ENCODE measurements at regions not wholly inside any gene's neighbourhood (a gene's known extent, or its start where the extent isn't known, plus 50 kb on each side); places are given as distances from the start of the nearest gene placed in this dataset.
"Not testable (repeated sequence)": the region's sequence is repeated elsewhere in the genome, so short reads cannot be mapped to it uniquely, and the experiment has no call there.

DNA sequence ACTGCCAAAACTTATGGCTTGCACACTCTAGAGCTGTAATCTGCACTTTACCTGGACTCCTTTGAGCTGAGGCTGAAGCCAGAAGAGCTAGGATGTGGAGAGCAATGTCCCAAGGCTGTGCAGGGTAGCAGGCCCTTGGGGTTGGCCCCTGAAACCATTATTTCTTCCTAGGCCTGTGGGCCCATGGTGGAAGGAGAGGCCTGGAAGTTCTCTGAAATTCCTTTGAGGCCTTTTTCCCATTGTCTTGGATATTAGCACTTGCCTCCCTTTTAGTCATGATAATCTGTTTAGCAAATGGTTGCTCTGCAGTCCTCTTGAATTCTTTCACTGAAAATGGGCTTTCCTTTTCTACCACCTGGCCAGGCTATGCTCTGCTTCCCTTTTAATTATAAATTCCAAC is 102.0 kb upstream of the SGO1 start:
- Mint-ChIP-seq H3K9me3 (ENCODE audit: unreplicated experiment) (peaks cover 20% of the 10 kb centered on the region), H3K4me1 (ENCODE audit: unreplicated experiment) (no peaks in the 10 kb centered on the region), H3K4me3 (ENCODE audit: unreplicated experiment) (no peak overlapping the region), H3K27ac (ENCODE audit: unreplicated experiment) (no peak overlapping the region), H3K36me3 (ENCODE audit: unreplicated experiment) (no peaks in the 10 kb centered on the region), H3K27me3 (ENCODE audit: unreplicated experiment) (no peaks in the 10 kb centered on the region)
- TF ChIP-seq, protein P1, sequence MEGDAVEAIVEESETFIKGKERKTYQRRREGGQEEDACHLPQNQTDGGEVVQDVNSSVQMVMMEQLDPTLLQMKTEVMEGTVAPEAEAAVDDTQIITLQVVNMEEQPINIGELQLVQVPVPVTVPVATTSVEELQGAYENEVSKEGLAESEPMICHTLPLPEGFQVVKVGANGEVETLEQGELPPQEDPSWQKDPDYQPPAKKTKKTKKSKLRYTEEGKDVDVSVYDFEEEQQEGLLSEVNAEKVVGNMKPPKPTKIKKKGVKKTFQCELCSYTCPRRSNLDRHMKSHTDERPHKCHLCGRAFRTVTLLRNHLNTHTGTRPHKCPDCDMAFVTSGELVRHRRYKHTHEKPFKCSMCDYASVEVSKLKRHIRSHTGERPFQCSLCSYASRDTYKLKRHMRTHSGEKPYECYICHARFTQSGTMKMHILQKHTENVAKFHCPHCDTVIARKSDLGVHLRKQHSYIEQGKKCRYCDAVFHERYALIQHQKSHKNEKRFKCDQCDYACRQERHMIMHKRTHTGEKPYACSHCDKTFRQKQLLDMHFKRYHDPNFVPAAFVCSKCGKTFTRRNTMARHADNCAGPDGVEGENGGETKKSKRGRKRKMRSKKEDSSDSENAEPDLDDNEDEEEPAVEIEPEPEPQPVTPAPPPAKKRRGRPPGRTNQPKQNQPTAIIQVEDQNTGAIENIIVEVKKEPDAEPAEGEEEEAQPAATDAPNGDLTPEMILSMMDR (IDR thresholded peaks at IDR 0.05): no peak
- no peak for DNase-seq (ENCODE audit: extremely low spot score, unreplicated experiment)

DNA sequence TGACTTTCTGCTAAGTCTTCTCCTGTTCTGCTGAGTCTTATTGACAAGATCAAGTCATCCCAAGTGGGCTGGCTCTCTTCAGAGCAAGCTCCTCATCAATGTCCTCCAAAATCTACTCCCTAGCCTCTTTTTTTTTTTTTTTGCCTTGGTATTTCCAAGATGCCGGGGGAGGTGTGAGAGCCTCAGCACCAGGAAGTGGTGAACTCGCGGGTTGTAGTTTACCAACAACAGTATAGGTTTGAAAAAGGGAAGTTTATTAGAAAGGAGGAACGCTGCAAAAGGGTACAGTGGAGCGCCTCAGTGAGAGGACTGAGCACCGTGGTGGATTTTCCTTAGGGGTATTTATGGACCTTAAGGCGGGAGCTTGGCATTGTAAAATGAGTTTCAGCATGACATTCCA is 94.3 kb upstream of the SGO1 start:
- no peak for DNase-seq (ENCODE audit: extremely low spot score, unreplicated experiment)
- Mint-ChIP-seq H3K9me3 (ENCODE audit: unreplicated experiment) (peaks cover 15% of the 10 kb centered on the region), H3K27me3 (ENCODE audit: unreplicated experiment) (peaks cover 2% of the 10 kb centered on the region), H3K4me1 (ENCODE audit: unreplicated experiment) (no peaks in the 10 kb centered on the region), H3K27ac (ENCODE audit: unreplicated experiment) (no peak overlapping the region), H3K36me3 (ENCODE audit: unreplicated experiment) (no peaks in the 10 kb centered on the region), H3K4me3 (ENCODE audit: unreplicated experiment) (no peak overlapping the region)
- TF ChIP-seq, protein P1 (IDR thresholded peaks at IDR 0.05): no peak

DNA sequence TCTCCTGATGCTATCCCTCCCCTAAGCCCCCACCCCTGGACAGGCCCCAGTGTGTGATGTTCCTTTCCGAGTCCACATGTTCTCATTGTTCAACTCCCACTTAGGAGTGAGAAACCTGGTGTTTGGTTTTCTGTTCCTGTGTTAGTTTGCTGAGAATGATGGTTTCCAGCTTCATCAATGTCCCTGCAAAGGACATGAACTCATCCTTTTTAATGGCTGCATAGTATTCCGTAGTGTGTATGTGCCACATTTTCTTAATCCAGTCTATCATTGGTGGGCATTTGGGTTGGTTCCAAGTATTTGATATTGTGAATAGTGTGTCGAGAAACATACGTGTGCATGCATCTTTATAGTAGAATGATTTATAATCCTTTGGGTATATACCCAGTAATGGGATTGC is 80.0 kb upstream of the SGO1 start:
- not testable (repeated sequence) for H3K4me3 Mint-ChIP-seq (ENCODE audit: unreplicated experiment); H3K27ac Mint-ChIP-seq (ENCODE audit: unreplicated experiment); H3K27me3 Mint-ChIP-seq (ENCODE audit: unreplicated experiment); H3K36me3 Mint-ChIP-seq (ENCODE audit: unreplicated experiment); H3K4me1 Mint-ChIP-seq (ENCODE audit: unreplicated experiment); DNase-seq (ENCODE audit: extremely low spot score, unreplicated experiment)
- peaks cover 20% of the 10 kb centered on the region for H3K9me3 Mint-ChIP-seq (ENCODE audit: unreplicated experiment)

DNA sequence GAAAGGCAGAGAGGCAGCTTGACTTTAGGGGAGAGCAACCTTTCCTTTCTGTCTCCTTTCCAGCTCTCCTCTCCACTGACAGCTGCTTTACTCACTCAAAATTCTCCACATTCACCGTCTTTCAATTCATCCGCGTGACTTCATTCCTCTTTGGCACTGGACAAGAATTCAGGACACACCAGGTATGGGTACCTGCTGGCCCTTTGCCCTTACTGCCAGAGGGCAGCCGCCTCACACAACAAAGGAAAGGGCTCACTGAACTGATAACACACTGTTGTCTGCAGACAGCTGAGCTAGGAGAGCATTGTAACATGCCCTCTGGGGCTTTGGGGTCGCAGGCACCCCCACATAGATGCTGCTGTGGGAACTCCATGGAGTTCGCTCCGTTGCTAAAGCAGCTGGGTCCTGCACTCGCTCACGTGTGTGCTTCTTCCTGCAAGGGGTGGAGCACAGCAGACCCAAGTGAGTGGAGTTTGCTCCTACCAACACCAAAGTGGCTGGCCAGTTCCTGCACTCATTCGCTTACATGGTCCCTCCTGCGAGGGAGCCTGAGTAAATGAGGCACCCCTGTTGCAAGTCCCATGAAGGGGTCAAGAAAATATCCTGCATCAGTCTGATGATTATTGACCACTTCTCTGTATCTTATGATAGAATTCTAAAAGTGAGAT is 79.0 kb upstream of the SGO1 start:
- TF ChIP-seq, protein P1 (IDR thresholded peaks at IDR 0.05): no peak
- H3K4me1 Mint-ChIP-seq (ENCODE audit: unreplicated experiment): no peaks in the 10 kb centered on the region
- peaks cover 20% of the 10 kb centered on the region for H3K9me3 Mint-ChIP-seq (ENCODE audit: unreplicated experiment)
- no peaks in the 10 kb centered on the region for H3K27me3 Mint-ChIP-seq (ENCODE audit: unreplicated experiment)
- no peak overlapping the region for H3K4me3 Mint-ChIP-seq (ENCODE audit: unreplicated experiment)
- no peaks in the 10 kb centered on the region for H3K36me3 Mint-ChIP-seq (ENCODE audit: unreplicated experiment)
- DNase-seq (ENCODE audit: extremely low spot score, unreplicated experiment): no peak
- H3K27ac Mint-ChIP-seq (ENCODE audit: unreplicated experiment): no peak overlapping the region

DNA sequence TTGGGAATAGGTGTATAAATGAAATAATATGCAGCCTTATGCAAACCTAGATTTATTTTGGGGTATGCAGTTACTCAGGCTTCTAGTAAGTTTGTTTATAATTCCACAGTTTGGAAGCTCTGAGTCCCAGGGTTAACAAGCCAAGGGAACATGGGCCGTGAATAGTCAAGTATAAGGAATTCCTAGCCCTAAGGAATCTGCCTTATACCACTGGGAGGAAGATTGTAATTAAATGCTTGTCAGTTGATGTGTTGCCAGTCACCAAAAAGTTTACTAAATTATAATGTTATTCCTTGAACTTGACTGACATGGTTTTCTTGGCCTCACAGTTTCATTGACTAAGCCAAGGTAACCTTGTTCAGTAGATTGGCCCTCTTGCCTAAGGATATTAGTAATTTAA is 72.4 kb upstream of the SGO1 start:
- no peak for DNase-seq (ENCODE audit: extremely low spot score, unreplicated experiment)
- TF ChIP-seq, protein P1 (IDR thresholded peaks at IDR 0.05): no peak
- Mint-ChIP-seq H3K9me3 (ENCODE audit: unreplicated experiment) (peaks cover 14% of the 10 kb centered on the region), H3K27ac (ENCODE audit: unreplicated experiment) (no peak overlapping the region), H3K4me3 (ENCODE audit: unreplicated experiment) (no peak overlapping the region), H3K4me1 (ENCODE audit: unreplicated experiment) (no peaks in the 10 kb centered on the region), H3K27me3 (ENCODE audit: unreplicated experiment) (no peaks in the 10 kb centered on the region), H3K36me3 (ENCODE audit: unreplicated experiment) (no peaks in the 10 kb centered on the region)

DNA sequence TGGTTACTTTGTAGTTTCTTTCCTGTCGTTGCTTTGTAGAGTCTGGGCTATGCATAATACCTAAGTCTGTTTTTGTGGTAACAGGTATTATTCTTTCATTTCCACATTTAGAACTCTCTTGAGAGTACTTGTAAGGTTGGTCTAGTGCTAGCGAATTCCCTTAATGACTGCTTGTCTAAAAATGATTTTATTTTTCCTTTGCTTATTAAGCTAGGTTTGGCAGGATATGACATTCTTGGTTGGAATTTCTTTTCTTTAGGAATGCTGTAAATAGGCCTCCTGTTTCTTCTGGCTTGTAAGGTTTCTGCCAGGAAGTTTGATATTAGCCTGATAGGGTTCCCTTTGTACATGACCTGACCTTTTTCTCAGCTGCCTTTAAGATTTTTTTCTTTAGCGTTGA is 70.1 kb upstream of the SGO1 start:
- TF ChIP-seq, protein P1 (IDR thresholded peaks at IDR 0.05): no peak
- Mint-ChIP-seq H3K4me1 (ENCODE audit: unreplicated experiment) (no peaks in the 10 kb centered on the region), H3K36me3 (ENCODE audit: unreplicated experiment) (no peaks in the 10 kb centered on the region), H3K27me3 (ENCODE audit: unreplicated experiment) (no peaks in the 10 kb centered on the region), H3K4me3 (ENCODE audit: unreplicated experiment) (no peak overlapping the region), H3K27ac (ENCODE audit: unreplicated experiment) (no peak overlapping the region), H3K9me3 (ENCODE audit: unreplicated experiment) (peaks cover 14% of the 10 kb centered on the region)
- DNase-seq (ENCODE audit: extremely low spot score, unreplicated experiment): no peak

Data from osteocyte (in vitro differentiated cells).